Smooth muscle cell (in vitro differentiated cells): ENCODE measurements at regions not wholly inside any gene's neighbourhood (a gene's known extent, or its start where the extent isn't known, plus 50 kb on each side); places are given as distances from the start of the nearest gene placed in this dataset.

Experiments used
- DNase-seq: peaks from one replicate; lab custom pipeline; 2025; ENCODE audit not compliant: unreplicated experiment; lab: John Stamatoyannopoulos, UW
- H2AFZ ChIP-seq: fragments of 200-600 bp; sonication (generic); 2 replicates; pipeline ENCODE4 v1.6.0; 2016; ENCODE audit warnings: antibody characterized with exemption, low read depth, mild to moderate bottlenecking
- H3F3A ChIP-seq: fragments of 200-600 bp; sonication (generic); 2 replicates; pipeline ENCODE4 v1.6.0; 2017; ENCODE audit warnings: antibody characterized with exemption, low read depth
- H3K27ac ChIP-seq: fragments of 200-600 bp; sonication (generic); 2 replicates; pipeline ENCODE4 v1.5.1; 2016; ENCODE audit warnings: low read depth, mild to moderate bottlenecking
- H3K27me3 ChIP-seq: fragments of 200-600 bp; sonication (generic); 2 replicates; pipeline ENCODE4 v1.6.1; 2016; ENCODE audit warnings: low read depth, mild to moderate bottlenecking
- H3K36me3 ChIP-seq: fragments of 200-600 bp; sonication (generic); 2 replicates; pipeline ENCODE4 v1.5.1; 2016; ENCODE audit warnings: low read depth
- H3K4me1 ChIP-seq: fragments of 200-600 bp; sonication (generic); 2 replicates; pipeline ENCODE4 v1.5.1; 2016; ENCODE audit warnings: low read depth
- H3K4me2 ChIP-seq: fragments of 200-600 bp; sonication (generic); 2 replicates; pipeline ENCODE4 v1.6.0; 2016; ENCODE audit warnings: mild to moderate bottlenecking
- H3K4me3 ChIP-seq: fragments of 200-600 bp; sonication (generic); 2 replicates; pipeline ENCODE4 v1.5.1; 2016; ENCODE audit warnings: mild to moderate bottlenecking
- H3K79me2 ChIP-seq: fragments of 200-600 bp; sonication (generic); 2 replicates; pipeline ENCODE4 v1.6.0; 2016; ENCODE audit warnings: low read depth, mild to moderate bottlenecking
- H3K9ac ChIP-seq: fragments of 200-600 bp; sonication (generic); 2 replicates; pipeline ENCODE4 v1.6.0; 2016; ENCODE audit warnings: low read depth
- H3K9me3 ChIP-seq: fragments of 200-600 bp; sonication (generic); replicated peaks from 2 replicates; pipeline ENCODE4 v1.5.1; 2016; ENCODE audit warnings: low read depth
- H4K20me1 ChIP-seq: fragments of 200-600 bp; sonication (generic); 2 replicates; pipeline ENCODE4 v1.6.0; 2016; ENCODE audit warnings: low read depth
- CTCF ChIP-seq: fragments of 200-600 bp; sonication (generic); IDR thresholded peaks from 2 replicates; pipeline ENCODE4 v1.5.1; 2017; ENCODE audit warnings: borderline replicate concordance, mild to moderate bottlenecking, antibody characterized with exemption; ENCODE audit not compliant: insufficient read depth, poor library complexity, severe bottlenecking
- WGBS: methylation state at CpG from one replicate; pipeline ENCODE4 v1.1.7; 2016; ENCODE audit warnings: low lambda C conversion rate; 5-methylcytosine and 5-hydroxymethylcytosine counted together

- no peak for TF ChIP-seq CTCF
- Histone ChIP-seq H3K9me3 (no peaks in the 10 kb centered on the region), H3K9ac (peak overlapping the region; percentile 68), H3K79me2 (no peaks in the 10 kb centered on the region), H3K4me3 (no peak overlapping the region), H3K27ac (peak overlapping the region; percentile 91), H3K27me3 (no peaks in the 10 kb centered on the region), H2AFZ (peak overlapping the region; percentile 78), H3F3A (peaks cover 9% of the 10 kb centered on the region), H3K4me2 (peak overlapping the region; percentile 65), H4K20me1 (no peaks in the 10 kb centered on the region), H3K4me1 (peaks cover 11% of the 10 kb centered on the region), H3K36me3 (no peaks in the 10 kb centered on the region)
- DNase-seq, result no peak
- whole genome bisulfite sequencing, result 29% methylated on average over 2 of the region's 2 CpGs
Measured at GRCh38 chr10:57692255-57692980, 575.3 kb downstream of the IPMK start.

GRCh38 chr10:57689596-57690297 lies 577.9 kb downstream of the IPMK start:
- Histone ChIP-seq H3K27ac (no peak overlapping the region), H3K9ac (no peak overlapping the region), H3K9me3 (no peaks in the 10 kb centered on the region), H3K4me1 (peaks cover 7% of the 10 kb centered on the region), H3K4me3 (no peak overlapping the region), H3K4me2 (no peak overlapping the region), H3F3A (peaks cover 9% of the 10 kb centered on the region), H2AFZ (no peak overlapping the region), H3K79me2 (no peaks in the 10 kb centered on the region), H4K20me1 (no peaks in the 10 kb centered on the region), H3K27me3 (no peaks in the 10 kb centered on the region), H3K36me3 (no peaks in the 10 kb centered on the region)
- TF ChIP-seq CTCF, result no peak
- 95% methylated on average over 5 of the region's 5 CpGs for WGBS
- DNase-seq, result no peak

GRCh38 chr10:57679916-57680315 lies 587.8 kb downstream of the IPMK start:
- no peaks in the 10 kb centered on the region for H3K79me2 ChIP-seq
- H4K20me1 ChIP-seq, result no peaks in the 10 kb centered on the region
- no peak for TF ChIP-seq CTCF
- H3K9me3 ChIP-seq, result no peaks in the 10 kb centered on the region
- H3K4me1 ChIP-seq, result no peaks in the 10 kb centered on the region
- H3K9ac ChIP-seq, result no peak overlapping the region
- H3F3A ChIP-seq, result no peaks in the 10 kb centered on the region
- 100% methylated on average over 1 of the region's 1 CpG for WGBS
- H2AFZ ChIP-seq, result no peak overlapping the region
- no peaks in the 10 kb centered on the region for H3K36me3 ChIP-seq
- H3K4me3 ChIP-seq, result no peak overlapping the region
- H3K27ac ChIP-seq, result no peak overlapping the region
- no peak for DNase-seq
- no peaks in the 10 kb centered on the region for H3K27me3 ChIP-seq
- no peak overlapping the region for H3K4me2 ChIP-seq
